ENCODE measurements at regions not wholly inside any gene's neighbourhood (a gene's known extent, or its start where the extent isn't known, plus 50 kb on each side); places are given as distances from the start of the nearest gene placed in this dataset.

GRCh38 chr1:208604295-208604694 lies 360.1 kb upstream of the PLXNA2 start:
- H3K36me3 ChIP-seq (ENCODE audit: control insufficient read depth in 2 of 2, insufficient read depth in 1 of 2, low read length in 2 of 2): no peaks in the 10 kb centered on the region
- no peaks in the 10 kb centered on the region for H3K9me3 ChIP-seq (ENCODE audit: control insufficient read depth, insufficient read depth, low read depth, low read length)
- H3K4me3 ChIP-seq (ENCODE audit: low read depth, low read length): no peak overlapping the region
- TF ChIP-seq REST (tag by site-specific recombination; IDR thresholded peaks at IDR 0.05) (no peak), ZNF513 (tag by site-specific recombination; IDR thresholded peaks at IDR 0.05) (no peak), ZNF555 (tag by site-specific recombination; conservative IDR thresholded peaks at IDR 0.05) (no peak), ZBTB1 (tag by site-specific recombination; IDR thresholded peaks at IDR 0.05) (no peak), ZFP37 (tag by site-specific recombination; IDR thresholded peaks at IDR 0.05) (no peak)
- TF ChIP-seq, protein P1, sequence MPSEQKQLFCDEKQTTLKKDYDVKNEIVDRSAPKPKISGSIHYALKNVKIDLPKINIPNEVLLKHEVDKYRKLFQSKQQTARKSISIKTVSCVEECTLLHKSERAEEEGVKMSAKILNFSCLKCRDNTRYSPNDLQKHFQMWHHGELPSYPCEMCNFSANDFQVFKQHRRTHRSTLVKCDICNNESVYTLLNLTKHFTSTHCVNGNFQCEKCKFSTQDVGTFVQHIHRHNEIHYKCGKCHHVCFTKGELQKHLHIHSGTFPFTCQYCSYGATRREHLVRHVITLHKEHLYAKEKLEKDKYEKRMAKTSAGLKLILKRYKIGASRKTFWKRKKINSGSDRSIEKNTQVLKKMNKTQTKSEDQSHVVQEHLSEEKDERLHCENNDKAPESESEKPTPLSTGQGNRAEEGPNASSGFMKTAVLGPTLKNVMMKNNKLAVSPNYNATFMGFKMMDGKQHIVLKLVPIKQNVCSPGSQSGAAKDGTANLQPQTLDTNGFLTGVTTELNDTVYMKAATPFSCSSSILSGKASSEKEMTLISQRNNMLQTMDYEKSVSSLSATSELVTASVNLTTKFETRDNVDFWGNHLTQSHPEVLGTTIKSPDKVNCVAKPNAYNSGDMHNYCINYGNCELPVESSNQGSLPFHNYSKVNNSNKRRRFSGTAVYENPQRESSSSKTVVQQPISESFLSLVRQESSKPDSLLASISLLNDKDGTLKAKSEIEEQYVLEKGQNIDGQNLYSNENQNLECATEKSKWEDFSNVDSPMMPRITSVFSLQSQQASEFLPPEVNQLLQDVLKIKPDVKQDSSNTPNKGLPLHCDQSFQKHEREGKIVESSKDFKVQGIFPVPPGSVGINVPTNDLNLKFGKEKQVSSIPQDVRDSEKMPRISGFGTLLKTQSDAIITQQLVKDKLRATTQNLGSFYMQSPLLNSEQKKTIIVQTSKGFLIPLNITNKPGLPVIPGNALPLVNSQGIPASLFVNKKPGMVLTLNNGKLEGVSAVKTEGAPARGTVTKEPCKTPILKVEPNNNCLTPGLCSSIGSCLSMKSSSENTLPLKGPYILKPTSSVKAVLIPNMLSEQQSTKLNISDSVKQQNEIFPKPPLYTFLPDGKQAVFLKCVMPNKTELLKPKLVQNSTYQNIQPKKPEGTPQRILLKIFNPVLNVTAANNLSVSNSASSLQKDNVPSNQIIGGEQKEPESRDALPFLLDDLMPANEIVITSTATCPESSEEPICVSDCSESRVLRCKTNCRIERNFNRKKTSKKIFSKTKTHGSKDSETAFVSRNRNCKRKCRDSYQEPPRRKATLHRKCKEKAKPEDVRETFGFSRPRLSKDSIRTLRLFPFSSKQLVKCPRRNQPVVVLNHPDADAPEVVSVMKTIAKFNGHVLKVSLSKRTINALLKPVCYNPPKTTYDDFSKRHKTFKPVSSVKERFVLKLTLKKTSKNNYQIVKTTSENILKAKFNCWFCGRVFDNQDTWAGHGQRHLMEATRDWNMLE (tag by site-specific recombination; conservative IDR thresholded peaks at IDR 0.05; ENCODE audit: low read depth): no peak
- H3K4me1 ChIP-seq (ENCODE audit: control insufficient read depth, insufficient read depth, low read length): no peaks in the 10 kb centered on the region
- ChIA-PET CTCF (interaction anchor here (0.6 kb wide), 1 partner anchor 20 kb away, joined by 3 read pairs; no protein-coding TSS in a partner anchor), POLR2A (no interaction called here)
- no peak overlapping the region for H3K27ac ChIP-seq (ENCODE audit: extremely low read depth, low read depth, low read length)

DNA sequence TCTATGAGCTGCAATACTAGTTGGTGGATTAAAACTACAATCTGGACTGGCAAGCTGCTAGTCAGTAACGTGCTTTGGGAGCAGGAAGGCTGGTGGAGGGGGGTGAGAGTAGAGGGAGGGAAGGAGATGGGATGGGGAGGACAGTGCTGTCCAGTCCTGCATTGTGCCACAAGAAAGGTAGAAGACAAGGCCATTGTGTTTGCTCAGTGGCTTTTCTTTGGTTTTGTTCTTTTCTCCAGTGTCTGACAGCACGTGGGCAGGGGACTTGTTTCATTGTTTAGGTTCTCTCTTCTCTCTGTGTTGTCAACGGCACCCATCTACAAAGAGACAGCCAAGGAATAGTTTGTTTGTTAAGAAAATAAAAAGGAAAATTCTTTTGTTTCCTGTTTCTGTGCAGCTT lies 362.8 kb upstream of the PLXNA2 start:
- H3K27ac ChIP-seq (ENCODE audit: extremely low read depth, low read depth, low read length): no peak overlapping the region
- no peaks in the 10 kb centered on the region for H3K4me1 ChIP-seq (ENCODE audit: control insufficient read depth, insufficient read depth, low read length)
- ChIA-PET CTCF (interaction anchor here (0.6 kb wide), 2 partner anchors 42 to 288 kb away, joined by 3 read pairs; no protein-coding TSS in a partner anchor), POLR2A (no interaction called here)
- no peaks in the 10 kb centered on the region for H3K36me3 ChIP-seq (ENCODE audit: control insufficient read depth in 2 of 2, insufficient read depth in 1 of 2, low read length in 2 of 2)
- no peak overlapping the region for H3K4me3 ChIP-seq (ENCODE audit: low read depth, low read length)
- H3K9me3 ChIP-seq (ENCODE audit: control insufficient read depth, insufficient read depth, low read depth, low read length): no peaks in the 10 kb centered on the region
- TF ChIP-seq, protein P2, sequence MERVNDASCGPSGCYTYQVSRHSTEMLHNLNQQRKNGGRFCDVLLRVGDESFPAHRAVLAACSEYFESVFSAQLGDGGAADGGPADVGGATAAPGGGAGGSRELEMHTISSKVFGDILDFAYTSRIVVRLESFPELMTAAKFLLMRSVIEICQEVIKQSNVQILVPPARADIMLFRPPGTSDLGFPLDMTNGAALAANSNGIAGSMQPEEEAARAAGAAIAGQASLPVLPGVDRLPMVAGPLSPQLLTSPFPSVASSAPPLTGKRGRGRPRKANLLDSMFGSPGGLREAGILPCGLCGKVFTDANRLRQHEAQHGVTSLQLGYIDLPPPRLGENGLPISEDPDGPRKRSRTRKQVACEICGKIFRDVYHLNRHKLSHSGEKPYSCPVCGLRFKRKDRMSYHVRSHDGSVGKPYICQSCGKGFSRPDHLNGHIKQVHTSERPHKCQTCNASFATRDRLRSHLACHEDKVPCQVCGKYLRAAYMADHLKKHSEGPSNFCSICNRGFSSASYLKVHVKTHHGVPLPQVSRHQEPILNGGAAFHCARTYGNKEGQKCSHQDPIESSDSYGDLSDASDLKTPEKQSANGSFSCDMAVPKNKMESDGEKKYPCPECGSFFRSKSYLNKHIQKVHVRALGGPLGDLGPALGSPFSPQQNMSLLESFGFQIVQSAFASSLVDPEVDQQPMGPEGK (tag by site-specific recombination; IDR thresholded peaks at IDR 0.05): no peak
- TF ChIP-seq ZNF335 (tag by site-specific recombination; conservative IDR thresholded peaks at IDR 0.05): no peak
- TF ChIP-seq ZNF24 (tag by site-specific recombination; IDR thresholded peaks at IDR 0.05): no peak
- TF ChIP-seq KLF10 (tag by site-specific recombination; IDR thresholded peaks at IDR 0.05): no peak
